ENCODE measurements at regions not wholly inside any gene's neighbourhood (a gene's known extent, or its start where the extent isn't known, plus 50 kb on each side); places are given as distances from the start of the nearest gene placed in this dataset.

DNA sequence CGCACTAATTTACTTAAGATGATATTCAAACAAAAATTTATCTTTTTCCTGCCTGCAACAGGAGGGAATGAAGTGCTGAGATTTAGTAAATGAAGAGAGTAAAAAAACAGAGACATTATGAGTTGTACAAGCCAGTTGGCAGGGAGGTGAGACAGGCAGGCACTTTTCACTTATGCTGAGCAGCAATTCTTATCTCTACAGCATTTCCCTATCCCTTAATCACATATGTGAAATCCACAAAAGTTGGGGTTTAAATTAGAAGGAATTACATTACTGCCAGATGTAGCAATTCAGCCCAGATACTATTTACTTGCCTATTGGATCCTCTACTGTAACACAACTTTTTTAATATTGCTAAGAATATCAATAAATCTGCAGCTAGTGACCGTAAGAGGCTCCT is 314.2 kb upstream of the LRP1B start:
- DNase-seq = no peak
- no peak for TF ChIP-seq CTCF (IDR thresholded peaks at IDR 0.05)
- Mint-ChIP-seq H3K4me3 (no peak overlapping the region), H3K9me3 (peaks cover 38% of the 10 kb centered on the region), H3K4me1 (ENCODE audit: low read depth) (no peaks in the 10 kb centered on the region), H3K36me3 (ENCODE audit: low read depth) (no peaks in the 10 kb centered on the region), H3K27ac (no peak overlapping the region), H3K27me3 (ENCODE audit: insufficient read depth) (no peaks in the 10 kb centered on the region)

DNA sequence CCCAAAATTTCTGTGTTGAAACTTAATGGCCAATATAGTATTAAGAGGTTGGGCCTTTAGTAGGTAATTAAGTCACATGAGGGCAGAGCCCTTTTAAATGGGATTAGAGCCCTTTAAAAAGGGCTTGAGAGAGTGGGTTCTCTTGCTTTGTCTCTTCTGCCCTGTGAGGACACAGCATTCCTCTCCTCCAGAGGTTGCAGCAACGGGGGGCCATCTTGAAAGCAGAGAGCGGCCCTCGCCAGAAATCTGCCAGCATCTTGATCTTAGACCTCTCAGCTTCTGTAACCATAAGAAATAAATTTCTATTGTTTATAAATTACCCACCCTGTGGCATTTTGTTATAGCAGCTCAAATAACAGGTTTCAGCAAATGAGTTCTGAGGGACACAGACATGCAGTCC is 305.0 kb upstream of the LRP1B start:
- no peak for DNase-seq
- no peak for TF ChIP-seq CTCF (IDR thresholded peaks at IDR 0.05)
- Mint-ChIP-seq H3K9me3 (no peaks in the 10 kb centered on the region; the same call in 1 of the 2 replicates), H3K4me3 (no peak overlapping the region), H3K4me1 (ENCODE audit: low read depth) (no peaks in the 10 kb centered on the region), H3K27ac (no peak overlapping the region), H3K27me3 (ENCODE audit: insufficient read depth) (no peaks in the 10 kb centered on the region), H3K36me3 (ENCODE audit: low read depth) (no peaks in the 10 kb centered on the region)

- H3K9me3 Mint-ChIP-seq = peaks cover 54% of the 10 kb centered on the region
- TF ChIP-seq CTCF (IDR thresholded peaks at IDR 0.05) = no peak
- DNase-seq = no peak
- no peaks in the 10 kb centered on the region for H3K4me1 Mint-ChIP-seq (ENCODE audit: low read depth)
- H3K4me3 Mint-ChIP-seq = no peak overlapping the region
- no peaks in the 10 kb centered on the region for H3K27me3 Mint-ChIP-seq (ENCODE audit: insufficient read depth)
- no peaks in the 10 kb centered on the region for H3K36me3 Mint-ChIP-seq (ENCODE audit: low read depth)
- no peak overlapping the region for H3K27ac Mint-ChIP-seq
Measured at GRCh38 chr2:142426064-142426463, 295.2 kb upstream of the LRP1B start.

DNA sequence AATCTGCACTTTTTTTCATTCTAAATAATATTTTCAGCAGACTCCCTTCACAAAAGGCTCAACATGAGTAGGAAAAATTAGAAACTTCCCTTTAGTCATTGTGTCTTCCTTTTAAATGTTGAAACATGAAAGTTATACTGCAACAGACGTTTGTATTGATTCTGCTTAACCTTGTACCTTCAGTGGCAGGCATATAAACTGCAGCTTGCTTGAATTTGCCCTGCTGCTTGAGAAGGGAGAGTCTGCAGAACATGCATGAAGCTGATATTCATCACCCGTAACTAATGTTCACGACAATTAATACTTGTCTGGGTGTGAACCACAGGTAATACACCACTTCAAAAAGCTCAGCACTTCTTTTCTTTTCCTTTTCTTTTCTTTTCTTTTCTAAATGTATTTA is 294.7 kb upstream of the LRP1B start:
- no peak for DNase-seq
- H3K9me3 Mint-ChIP-seq = peaks cover 59% of the 10 kb centered on the region
- TF ChIP-seq CTCF (IDR thresholded peaks at IDR 0.05) = no peak
- no peaks in the 10 kb centered on the region for H3K4me1 Mint-ChIP-seq (ENCODE audit: low read depth)
- no peaks in the 10 kb centered on the region for H3K27me3 Mint-ChIP-seq (ENCODE audit: insufficient read depth)
- no peaks in the 10 kb centered on the region for H3K36me3 Mint-ChIP-seq (ENCODE audit: low read depth)
- H3K4me3 Mint-ChIP-seq = no peak overlapping the region
- no peak overlapping the region for H3K27ac Mint-ChIP-seq

DNA sequence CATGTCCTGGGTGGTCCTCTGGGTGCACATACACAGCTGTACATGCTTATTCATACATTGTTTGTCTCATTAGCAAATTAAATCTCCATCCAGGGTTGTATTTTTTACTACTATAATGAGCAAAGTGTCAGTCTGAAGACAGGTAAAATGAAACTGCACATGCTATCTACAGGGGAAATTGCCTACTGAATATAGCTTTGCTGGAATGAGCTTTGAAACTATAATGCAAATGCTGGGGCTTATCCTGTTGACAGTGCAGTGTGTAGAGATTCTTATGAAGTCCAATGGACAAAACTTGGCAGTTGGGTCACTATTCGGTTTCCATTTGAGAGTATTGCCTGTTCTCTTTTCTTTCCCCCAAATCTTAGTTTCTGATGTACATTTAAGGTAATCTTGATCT is 292.8 kb upstream of the LRP1B start:
- no peaks in the 10 kb centered on the region for H3K36me3 Mint-ChIP-seq (ENCODE audit: low read depth)
- no peak overlapping the region for H3K4me3 Mint-ChIP-seq
- DNase-seq = no peak
- no peak for TF ChIP-seq CTCF (IDR thresholded peaks at IDR 0.05)
- no peaks in the 10 kb centered on the region for H3K27me3 Mint-ChIP-seq (ENCODE audit: insufficient read depth)
- H3K4me1 Mint-ChIP-seq (ENCODE audit: low read depth) = no peaks in the 10 kb centered on the region
- H3K27ac Mint-ChIP-seq = no peak overlapping the region
- peaks cover 59% of the 10 kb centered on the region for H3K9me3 Mint-ChIP-seq

GRCh38 chr2:142422769-142423168 is 292.0 kb upstream of the LRP1B start:
- H3K36me3 Mint-ChIP-seq (ENCODE audit: low read depth) = no peaks in the 10 kb centered on the region
- H3K4me3 Mint-ChIP-seq = no peak overlapping the region
- peaks cover 52% of the 10 kb centered on the region for H3K9me3 Mint-ChIP-seq
- no peak for DNase-seq
- H3K27me3 Mint-ChIP-seq (ENCODE audit: insufficient read depth) = no peaks in the 10 kb centered on the region
- no peak overlapping the region for H3K27ac Mint-ChIP-seq
- TF ChIP-seq CTCF (IDR thresholded peaks at IDR 0.05) = no peak
- H3K4me1 Mint-ChIP-seq (ENCODE audit: low read depth) = no peaks in the 10 kb centered on the region

Measured in HFFc6 (cell line).